ENCODE measurements at regions not wholly inside any gene's neighbourhood (a gene's known extent, or its start where the extent isn't known, plus 50 kb on each side); places are given as distances from the start of the nearest gene placed in this dataset.

- no peak for DNase-seq
Observed at GRCh38 chr12:98064501-98064900, 450.9 kb upstream of the TMPO start.

- DNase-seq = no peak
Observed at GRCh38 chr12:98067795-98068194, 447.6 kb upstream of the TMPO start.

- DNase-seq = no peak
Observed at GRCh38 chr12:98073610-98074009, 441.8 kb upstream of the TMPO start.

- DNase-seq = no peak
Observed at GRCh38 chr12:98074286-98074685, 441.1 kb upstream of the TMPO start.

- no peak for DNase-seq
Observed at GRCh38 chr12:98084391-98084790, 431.0 kb upstream of the TMPO start.

- DNase-seq = no peak
Observed at GRCh38 chr12:98085046-98085755, 430.2 kb upstream of the TMPO start.

- no peak for DNase-seq
Observed at GRCh38 chr12:98090731-98091130, 424.7 kb upstream of the TMPO start.

- no peak for DNase-seq
Observed at GRCh38 chr12:98096436-98096835, 419.0 kb upstream of the TMPO start.

- no peak for DNase-seq
Observed at GRCh38 chr12:98106031-98106683, 409.2 kb upstream of the TMPO start.

GRCh38 chr12:98109266-98109665 is 406.1 kb upstream of the TMPO start:
- DNase-seq = no peak

- DNase-seq = no peak
Observed at GRCh38 chr12:98110536-98110935, 404.9 kb upstream of the TMPO start.

GRCh38 chr12:98113548-98113947 is 401.8 kb upstream of the TMPO start:
- no peak for DNase-seq

GRCh38 chr12:98121963-98122362 is 393.4 kb upstream of the TMPO start:
- no peak for DNase-seq

GRCh38 chr12:98123021-98123461 is 392.3 kb upstream of the TMPO start:
- DNase-seq = no peak

GRCh38 chr12:98126637-98127335 is 388.6 kb upstream of the TMPO start:
- no peak for DNase-seq

- DNase-seq = no peak
Observed at GRCh38 chr12:98127336-98127679, 388.1 kb upstream of the TMPO start.

- no peak for DNase-seq
Observed at GRCh38 chr12:98127854-98128253, 387.5 kb upstream of the TMPO start.

GRCh38 chr12:98136544-98136943 is 378.8 kb upstream of the TMPO start:
- DNase-seq = no peak

- DNase-seq = no peak
Observed at GRCh38 chr12:98137278-98137677, 378.1 kb upstream of the TMPO start.

- no peak for DNase-seq
Observed at GRCh38 chr12:98144953-98145352, 370.4 kb upstream of the TMPO start.

GRCh38 chr12:98146043-98146442 is 369.3 kb upstream of the TMPO start:
- no peak for DNase-seq

- no peak for DNase-seq
Observed at GRCh38 chr12:98146487-98146886, 368.9 kb upstream of the TMPO start.

- no peak for DNase-seq
Observed at GRCh38 chr12:98149270-98149669, 366.1 kb upstream of the TMPO start.

- no peak for DNase-seq
Observed at GRCh38 chr12:98149691-98150210, 365.6 kb upstream of the TMPO start.

Data from fibroblast of skin of scalp (primary cell).